GM19324 (cell line): ENCODE measurements at regions not wholly inside any gene's neighbourhood (a gene's known extent, or its start where the extent isn't known, plus 50 kb on each side); places are given as distances from the start of the nearest gene placed in this dataset.
A peak's percentile ranks its signal among the peaks of the same experiment; 100 is the strongest.

ENCODE experiments used
- ATAC-seq: cut with Tn5 transposase; IDR thresholded peaks from one replicate; pipeline ENCODE4 v1.9.1; 2021; ENCODE audit warnings: mild to moderate bottlenecking, moderate library complexity; ENCODE audit not compliant: unreplicated experiment, low FRiP score

DNA sequence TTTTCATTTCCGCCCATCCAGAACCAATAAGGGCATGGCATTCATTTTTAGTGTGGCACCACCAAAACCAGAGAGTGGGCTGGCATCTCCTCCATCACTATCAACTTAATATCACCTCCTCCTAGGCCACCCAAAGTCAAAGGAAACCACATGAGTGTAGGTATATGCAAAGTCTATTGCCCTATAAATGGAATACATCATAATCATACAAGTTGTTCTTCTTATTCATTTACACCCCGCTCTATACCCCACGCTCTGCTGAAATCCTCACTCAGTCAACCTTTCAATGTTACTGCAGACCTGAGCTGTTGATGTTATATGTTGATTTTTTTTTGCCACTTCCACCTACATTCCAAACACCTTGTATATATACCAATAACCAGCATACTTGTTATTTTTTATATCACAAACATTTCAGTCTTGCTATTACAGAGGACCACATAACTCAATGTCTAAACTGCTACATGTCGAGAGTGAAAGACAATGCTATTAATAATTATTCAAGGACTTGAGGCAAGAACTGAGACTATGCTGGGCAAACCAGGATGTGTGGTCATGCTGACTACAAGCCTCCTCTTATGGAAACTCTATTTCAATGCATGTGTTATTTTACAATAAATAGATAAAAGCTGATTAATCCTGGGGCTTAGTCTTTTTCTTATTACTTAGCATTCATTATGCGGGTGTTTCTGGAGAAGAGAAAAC lies 466.5 kb upstream of the ID2 start:
- no peak for ATAC-seq

DNA sequence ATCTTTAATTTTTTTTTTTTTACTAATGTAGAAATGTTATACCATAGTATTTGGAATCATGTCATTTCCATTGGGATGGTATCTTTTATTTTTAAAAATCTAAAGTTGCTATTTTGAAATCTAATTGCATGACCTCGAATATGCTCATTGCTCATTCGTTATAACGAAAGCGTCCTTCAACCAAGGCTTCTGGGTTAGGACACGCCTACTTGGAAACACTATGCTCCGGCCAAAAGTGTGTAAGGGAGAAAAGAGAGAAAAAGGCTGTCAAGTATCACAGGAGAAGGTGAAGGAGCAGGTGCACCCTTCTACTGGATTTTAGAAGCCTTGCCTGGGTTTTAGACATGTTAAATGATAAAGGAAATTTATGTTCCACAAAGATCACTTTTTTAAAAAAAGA lies 465.9 kb upstream of the ID2 start:
- ATAC-seq = no peak

DNA sequence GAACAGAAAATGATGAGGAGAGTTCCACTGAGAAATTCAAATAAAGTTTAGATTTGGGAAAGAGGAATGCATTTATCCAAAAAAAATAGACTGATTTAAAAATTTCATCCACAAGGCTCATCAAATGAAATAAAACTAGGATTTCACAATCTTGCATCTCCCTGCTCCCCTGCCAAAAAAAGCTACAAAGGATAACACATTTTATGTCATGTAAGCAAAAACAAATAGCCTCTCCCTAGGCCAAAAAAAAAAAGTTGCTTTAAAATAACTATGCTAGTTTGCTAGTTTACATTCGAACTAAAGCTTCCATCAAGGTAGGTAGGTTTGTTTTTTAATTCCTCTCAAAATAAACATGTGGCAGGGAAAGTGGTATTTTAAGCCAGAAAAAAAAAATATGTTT lies 465.5 kb upstream of the ID2 start:
- ATAC-seq = no peak

DNA sequence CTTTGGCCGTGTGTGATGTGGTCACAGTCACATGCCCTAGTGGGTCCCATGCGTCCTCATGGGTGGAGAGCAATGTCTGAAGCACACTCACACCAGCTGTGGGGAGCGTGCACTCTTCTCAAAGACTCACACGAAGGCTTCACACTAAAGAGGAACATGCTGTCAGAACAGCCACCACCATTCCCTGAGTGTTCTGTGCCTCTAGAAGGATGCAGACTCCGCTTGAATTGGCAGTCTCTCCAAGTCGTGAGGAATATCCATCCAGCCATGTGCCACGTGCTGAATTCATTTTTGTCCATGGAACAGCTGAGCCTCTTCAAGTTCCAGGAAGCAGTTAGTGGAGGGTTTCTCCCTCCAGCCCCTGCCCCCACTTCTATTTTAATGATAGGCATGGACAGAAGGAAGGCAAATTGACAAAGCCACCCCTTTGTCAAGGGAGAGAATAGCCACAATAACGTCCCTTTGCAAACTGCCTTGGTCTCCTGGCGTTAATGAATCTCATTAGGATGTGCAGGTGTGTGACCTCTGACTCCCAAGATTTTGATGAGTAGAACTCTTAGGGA lies 464.3 kb upstream of the ID2 start:
- ATAC-seq = no peak

DNA sequence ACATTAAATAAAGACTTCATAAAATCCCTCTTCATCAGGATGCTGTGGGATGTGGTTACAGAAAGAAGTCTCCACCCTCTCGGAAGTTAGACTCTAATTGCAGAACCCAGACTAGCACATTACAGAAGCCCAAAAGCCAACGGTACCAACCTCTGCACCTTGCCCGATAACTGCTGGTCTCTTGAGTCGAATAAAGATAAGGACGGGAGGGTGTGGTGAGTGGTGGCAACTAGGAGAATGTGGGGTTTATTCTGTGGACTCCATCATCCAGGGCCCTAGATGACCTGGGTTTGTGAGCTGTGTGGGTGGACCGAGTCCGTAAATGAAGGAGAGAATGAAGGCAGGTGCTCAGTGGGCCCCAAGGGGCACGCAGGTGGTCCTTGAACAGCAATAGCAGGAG lies 462.8 kb upstream of the ID2 start:
- no peak for ATAC-seq

DNA sequence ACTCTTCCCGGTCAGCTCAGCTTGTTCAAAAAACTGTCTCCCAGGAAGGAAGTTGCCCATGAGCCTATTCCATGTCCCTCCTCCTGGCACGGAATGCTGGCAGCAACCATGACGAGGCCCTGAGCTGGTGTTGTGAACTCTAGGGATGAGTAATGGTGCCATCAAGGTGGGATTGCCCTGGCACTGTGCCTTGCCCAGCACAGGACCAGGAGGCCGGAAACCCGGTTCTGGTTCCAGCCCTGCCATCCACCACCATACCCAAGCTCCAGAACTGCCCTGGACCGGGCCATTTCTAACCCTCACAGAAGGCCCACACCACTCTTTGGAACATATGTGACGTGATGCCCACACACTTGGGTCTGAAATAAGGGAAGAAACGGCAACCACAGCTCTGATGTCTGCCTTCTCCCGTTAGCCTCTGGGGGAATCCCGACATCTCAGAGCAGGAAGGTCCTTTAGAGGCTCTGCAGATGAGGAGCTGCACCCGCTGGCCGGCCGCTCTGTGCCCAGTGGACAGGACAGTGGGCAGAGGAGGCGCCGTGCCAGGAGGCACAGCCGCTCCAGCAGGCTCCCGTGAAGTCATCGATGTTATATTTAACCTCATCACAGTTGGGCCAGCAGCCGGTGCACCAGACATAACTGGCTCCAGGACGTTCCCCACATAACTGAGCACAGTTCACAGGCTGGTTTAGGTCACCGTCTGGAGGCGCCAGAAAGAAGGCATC lies 462.1 kb upstream of the ID2 start:
- no peak for ATAC-seq

DNA sequence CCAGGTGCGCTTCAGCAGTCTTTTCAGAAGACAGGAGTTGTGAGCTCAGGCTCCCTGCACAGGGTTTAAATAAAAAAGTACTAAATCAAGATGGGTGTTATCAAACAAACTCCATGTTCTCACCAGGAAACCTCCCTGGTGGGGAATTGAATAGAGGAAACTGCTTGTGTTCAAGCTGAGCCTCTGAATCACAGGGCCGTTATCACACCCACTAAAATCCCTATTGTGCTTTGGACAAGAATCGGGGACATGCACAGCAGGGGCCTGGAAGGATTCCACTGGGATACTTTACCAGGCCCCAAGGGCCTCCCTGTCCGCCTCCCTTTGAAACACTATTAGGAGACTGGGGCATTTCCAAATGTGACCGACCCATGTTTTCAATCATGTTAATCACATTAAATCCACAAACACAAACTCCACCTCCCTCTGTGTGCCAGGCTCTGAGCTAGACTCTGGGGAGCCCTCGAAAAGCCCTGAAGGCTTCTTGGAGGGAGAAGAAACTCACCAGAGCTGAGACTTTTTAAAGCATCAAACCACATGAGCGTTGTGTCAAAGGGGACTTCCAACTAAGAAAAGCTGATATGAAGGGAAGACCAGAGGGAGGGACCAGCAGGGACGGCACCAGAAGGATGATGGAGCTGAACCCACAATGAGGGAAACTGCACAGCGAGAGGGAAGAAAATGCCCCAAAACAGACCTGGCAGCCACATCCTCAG lies 458.7 kb upstream of the ID2 start:
- ATAC-seq = no peak

DNA sequence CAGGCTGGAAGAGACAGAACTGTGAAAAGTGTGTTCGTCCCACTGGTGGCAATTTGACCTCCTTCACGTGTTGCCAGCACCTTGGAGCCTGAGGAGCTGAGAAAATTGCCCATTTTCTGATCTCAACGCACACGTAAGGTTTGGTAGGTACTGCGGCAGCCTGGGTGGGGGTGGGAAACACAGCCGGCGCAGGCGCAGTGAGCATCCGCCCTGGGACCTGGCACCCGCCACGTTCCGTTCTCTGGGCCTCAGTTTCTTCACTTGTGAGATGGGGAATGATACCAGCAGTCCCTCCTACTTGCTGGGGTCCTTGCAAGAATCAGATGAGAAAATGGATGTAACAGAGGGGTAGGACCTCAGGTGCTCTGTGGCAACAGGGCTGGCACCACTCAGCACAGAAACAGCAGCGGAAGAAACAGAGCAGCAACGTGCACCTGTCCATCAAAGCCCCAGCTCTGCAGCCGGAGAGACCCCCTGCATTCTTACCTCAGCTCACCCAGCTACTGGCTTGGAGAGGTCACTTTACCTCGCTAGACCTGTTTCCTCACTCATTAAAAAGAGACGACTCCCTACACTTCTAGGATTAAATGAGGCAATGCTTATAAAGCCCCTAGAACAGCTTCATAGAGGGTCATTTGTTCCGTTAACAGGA lies 458.0 kb upstream of the ID2 start:
- no peak for ATAC-seq

DNA sequence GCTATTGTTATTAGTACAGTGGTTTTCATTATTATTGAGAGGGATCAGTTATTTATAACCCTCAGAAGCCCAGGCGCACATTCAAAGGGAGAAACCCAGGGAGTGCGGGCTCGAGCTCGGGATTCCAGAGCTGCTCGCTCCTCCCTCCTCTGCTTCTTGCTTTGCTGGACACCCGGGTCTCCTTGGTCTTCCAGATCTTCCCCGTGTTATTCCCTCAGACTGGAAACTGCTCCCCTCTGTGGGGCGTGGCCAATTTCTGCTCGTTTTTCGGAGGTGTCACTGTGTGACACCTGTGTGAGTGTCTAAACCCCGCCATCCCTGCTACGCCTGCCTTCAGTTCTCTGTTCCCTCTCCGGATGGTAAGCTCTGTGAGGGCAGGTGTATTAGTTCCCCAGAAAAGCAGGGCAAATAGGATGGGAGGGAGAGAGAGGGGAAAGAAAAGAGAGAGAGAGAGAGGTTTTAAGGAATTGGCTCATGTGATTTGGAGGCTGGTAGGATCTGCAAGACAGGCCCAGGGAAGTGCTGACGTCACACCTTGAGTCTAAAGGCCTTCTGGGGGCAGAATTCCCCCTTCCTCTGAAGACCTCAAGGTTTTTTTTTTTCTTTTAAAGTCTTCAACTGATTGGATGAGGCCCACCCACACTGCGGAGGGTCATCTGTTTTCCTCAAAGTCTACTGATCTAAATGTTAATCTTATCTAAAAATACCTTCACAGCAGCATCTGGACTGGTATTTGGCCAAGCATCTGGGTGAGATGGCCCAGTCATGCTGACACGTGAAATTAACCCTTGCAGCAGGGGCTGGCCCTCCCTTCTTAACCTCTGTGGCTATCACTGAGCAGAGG lies 457.3 kb upstream of the ID2 start:
- ATAC-seq = no peak

DNA sequence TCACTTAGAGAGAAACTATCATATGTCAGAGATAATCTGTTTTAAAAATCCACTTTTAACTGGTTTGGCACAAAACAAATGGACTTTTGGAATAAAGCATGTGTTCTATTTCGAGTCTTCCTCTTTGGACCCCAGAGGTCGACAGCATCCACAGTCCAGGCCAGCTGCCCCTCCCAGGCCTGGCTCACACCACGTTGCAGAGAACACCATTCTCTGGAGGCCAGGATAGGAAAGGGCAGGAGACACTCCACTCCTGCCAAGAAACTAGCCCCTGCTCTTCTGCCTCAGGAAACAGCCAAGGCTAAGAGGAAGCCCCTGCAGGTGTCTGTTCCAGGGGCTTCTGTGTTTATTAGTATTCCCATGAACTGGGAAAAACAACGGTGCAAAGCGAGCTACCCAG lies 456.6 kb upstream of the ID2 start:
- no peak for ATAC-seq

DNA sequence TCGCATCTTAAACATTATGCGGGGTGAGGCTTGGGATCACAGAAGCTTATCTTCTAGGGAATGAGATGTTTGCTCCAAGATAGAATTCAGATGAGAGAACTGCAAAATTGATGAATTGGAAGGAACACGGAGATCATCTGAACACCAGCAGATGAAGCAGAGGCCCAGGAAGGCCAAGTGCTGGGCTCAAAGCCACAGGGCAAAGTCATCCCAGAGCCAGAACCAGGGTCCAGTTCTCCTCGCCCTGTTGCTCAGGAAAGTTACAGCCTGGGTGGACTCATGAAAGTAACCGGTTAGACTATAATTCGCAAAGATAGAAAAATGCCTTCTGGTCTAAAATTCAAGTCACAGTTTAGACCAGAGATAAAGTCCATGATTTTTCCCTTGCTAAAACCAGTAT lies 456.1 kb upstream of the ID2 start:
- no peak for ATAC-seq

DNA sequence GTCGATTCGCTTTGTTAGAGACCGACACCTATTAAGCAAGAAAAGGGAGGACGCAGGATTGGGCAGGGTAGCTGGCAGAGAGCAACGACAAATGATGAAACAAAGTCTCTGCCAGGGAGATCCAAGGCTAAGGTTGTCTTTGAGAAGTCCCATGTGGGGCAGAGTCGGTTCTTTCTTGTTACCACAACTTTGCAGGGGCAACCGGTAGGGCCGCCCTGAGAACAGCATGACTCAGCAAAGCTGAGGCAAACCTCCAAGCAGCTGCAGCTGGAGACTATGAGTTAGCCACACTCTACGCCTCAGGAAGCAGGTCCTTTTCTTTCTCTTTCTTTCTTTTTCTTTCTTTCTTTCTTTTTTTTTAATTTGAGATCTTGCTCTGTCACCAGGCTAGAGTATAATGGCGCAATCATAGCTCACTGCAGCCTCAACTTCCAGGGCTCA lies 452.3 kb upstream of the ID2 start:
- peak; percentile 82 for ATAC-seq

DNA sequence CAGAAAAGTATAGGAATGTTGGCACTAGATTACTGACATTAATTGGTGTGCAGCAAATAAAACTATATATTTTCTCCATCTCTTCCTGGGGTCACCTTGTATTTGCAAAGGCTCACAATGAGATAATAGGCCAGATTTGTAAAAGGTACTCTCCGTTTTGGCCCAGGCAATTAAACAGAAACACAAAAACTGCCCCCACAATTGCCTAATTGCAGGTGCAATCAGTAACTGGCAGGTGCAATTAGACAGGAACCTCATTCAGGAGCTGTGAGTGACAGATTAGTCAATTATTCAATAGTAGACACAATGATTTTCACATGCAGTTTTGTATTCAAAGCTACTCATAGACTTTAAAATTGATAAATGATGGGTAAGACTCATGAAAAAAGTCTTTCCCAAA lies 451.4 kb upstream of the ID2 start:
- no peak for ATAC-seq

DNA sequence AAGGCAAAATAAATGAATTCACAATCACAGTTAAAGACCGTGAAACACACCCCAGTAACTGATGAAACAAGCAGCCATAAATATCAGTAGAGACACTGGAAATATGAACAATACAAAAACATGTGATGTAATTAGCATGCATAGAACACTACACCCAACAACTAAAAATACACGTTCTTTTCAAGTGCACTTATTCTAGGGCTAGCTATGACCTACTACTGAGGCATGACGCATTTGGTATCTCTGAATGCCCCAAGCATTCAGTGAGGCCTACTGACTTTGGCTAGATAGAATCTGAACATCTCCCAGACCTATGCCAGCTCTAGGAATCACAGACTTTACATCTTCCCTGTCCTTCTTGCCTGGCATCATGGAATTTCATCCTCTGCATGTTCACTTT lies 450.0 kb upstream of the ID2 start:
- ATAC-seq = no peak

DNA sequence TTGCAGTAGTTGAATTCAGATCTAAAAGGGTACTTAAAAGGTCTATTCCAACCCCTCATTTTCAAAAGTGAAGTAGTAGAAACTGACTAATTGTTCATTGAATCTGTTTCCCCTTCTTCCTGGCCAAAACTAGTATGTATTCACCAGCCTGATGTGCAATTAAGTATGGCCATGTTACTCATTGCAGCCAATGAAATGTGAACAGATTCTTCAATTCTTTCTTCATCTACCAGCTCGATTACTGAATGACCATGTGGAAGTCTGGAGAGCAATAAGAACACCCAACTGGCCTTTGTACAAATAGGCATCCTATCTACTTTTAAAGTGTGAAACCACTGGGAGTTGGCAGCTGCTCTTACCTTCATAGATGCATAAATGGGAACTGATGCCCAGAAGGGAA lies 449.0 kb upstream of the ID2 start:
- ATAC-seq = no peak

DNA sequence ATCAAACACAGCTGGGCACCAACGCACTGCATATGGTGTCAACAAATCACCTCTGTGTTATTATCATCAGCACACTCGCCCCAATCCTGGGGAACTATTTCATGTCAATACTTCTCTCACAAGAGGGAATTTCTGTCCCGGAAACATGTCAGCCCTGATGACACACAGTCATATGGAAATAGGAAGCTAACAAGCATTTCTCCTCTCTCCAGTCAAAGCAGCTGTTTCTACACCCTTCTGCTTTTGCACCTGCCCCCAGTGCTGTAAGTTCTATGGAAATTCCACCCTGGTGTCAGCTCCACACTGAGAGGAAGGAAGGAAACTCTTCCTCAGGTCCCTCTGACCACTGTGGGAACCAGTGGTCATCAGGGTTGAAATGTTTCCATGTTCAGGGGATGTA lies 447.6 kb upstream of the ID2 start:
- ATAC-seq = peak; percentile 11

DNA sequence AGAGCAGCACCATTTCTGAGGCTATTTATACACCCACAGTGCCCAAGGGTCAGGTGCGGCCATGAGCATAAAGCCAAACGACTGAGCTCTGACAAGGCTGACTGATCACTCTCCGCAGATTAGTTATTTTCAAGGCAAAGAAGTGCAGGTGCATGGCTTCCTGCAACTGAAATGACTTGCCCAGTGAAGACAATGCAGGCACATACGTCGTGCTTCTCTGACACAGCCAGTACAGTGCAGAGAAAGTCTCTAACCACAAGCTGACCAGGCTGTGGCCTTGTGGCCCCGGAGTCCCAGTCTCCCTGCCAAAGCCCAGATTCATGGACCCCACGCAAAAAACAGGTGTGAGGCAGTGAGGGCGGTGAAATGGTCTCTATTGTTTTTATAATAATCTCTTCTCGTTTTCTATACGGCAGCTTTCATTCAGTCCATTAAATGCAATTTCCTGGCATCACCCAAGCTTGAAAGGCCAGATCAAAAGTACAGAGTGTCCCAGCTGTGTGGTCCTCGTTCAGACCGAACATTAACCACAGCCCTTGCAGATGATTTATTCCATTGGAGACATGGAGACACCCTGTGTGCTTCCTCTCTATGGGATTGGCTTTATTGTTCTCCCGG lies 447.0 kb upstream of the ID2 start:
- ATAC-seq = peak; percentile 95

DNA sequence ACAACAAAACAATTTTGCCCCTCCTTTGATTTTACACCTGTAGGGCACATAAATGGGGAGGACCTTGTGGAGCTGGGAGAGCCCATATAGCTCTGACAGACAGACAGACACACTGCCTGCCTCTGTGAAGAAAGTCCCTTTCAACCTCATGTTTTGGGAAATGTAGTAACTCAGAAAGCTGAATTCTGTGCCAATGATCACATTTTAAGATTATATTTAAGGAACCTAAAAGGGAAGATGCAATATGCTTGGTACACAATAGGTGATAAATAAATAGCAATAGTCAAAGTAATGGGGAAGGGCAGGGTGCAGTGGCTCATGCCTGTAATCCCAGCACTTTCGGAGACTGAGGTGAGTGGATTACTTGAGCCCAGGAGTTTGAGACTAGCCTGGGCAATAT lies 446.4 kb upstream of the ID2 start:
- ATAC-seq = no peak

DNA sequence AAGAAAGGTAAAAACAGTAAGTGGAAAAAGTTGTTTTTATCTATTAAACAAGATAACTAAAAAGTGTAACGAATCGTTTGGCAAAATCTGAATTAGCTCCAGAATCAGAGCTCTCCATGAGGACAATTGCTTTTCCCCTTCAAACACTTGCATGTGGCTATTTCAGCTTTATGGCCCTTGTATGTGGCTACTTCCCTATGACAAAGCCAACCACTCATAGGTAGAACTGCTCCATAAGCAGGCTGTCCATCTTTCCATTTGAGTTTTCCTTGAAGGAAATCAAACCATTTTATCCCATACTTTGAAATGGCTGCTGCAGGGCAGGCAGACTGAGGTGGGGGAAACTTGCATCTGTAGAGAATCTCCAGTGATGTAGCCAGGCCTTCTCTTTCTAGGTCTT lies 445.5 kb upstream of the ID2 start:
- ATAC-seq = no peak
